Breast epithelium (tissue), 4 donors: ENCODE measurements at regions not wholly inside any gene's neighbourhood (a gene's known extent, or its start where the extent isn't known, plus 50 kb on each side); places are given as distances from the start of the nearest gene placed in this dataset.

Experiments
- DNase-seq, 2 donors: peaks; one replicate each; pipeline ENCODE4 v3.0.0-alpha.2; 2019; ENCODE audit warnings: low spot score in 2 of 2
- H3K27ac ChIP-seq, 2 donors: fragments of 200-600 bp; sonication (generic) in 1 of 2; one replicate each; pipeline ENCODE4 v1.5.1; 2016 to 2019; ENCODE audit warnings: mild to moderate bottlenecking in 1 of 2
- H3K27me3 ChIP-seq, 2 donors: fragments of 200-600 bp; sonication (generic) in 1 of 2; one replicate each; pipeline versions ENCODE4 v1.5.1 to v1.6.0; 2017 to 2019; ENCODE audit warnings: control low read depth in 1 of 2, mild to moderate bottlenecking in 1 of 2
- H3K36me3 ChIP-seq: fragments of 200-600 bp; one replicate; pipeline ENCODE4 v1.5.1; 2019
- H3K4me1 ChIP-seq, 2 donors: fragments of 200-600 bp; sonication (generic); one replicate each; pipeline ENCODE4 v1.5.1; 2016 to 2019; ENCODE audit warnings: control low read depth in 1 of 2
- H3K4me3 ChIP-seq, 3 donors: fragments of 200-600 bp; sonication (generic); 1 replicate in 2 of 3; 2 replicates in 1 of 3; pipeline ENCODE4 v1.5.1; 2016 to 2019; ENCODE audit warnings: mild to moderate bottlenecking in 3 of 3, moderate library complexity in 2 of 3
- H3K9me3 ChIP-seq, 2 donors: fragments of 200-600 bp; sonication (generic) in 1 of 2; one replicate each; pipeline ENCODE4 v1.5.1; 2016 to 2019; ENCODE audit warnings: control low read depth in 1 of 2
- CTCF ChIP-seq, 3 donors: fragments of 450-650 bp; IDR thresholded peaks; one replicate each; pipeline ENCODE4 v1.5.1; 2016 to 2017; ENCODE audit warnings: antibody characterized with exemption in 3 of 3, mild to moderate bottlenecking in 3 of 3, moderate library complexity in 3 of 3
- POLR2A ChIP-seq: fragments of 450-650 bp; IDR thresholded peaks from one replicate; pipeline ENCODE4 v1.6.1; 2016; ENCODE audit warnings: antibody characterized with exemption, mild to moderate bottlenecking, moderate library complexity
- POLR2AphosphoS5 ChIP-seq, 3 donors: sonication (generic); formaldehyde crosslinking; IDR thresholded peaks; one replicate each; pipeline ENCODE4 v1.6.1; 2017; ENCODE audit warnings: antibody characterized with exemption in 3 of 3
- intact Hi-C: fragments of 100-400 bp; cut with DNase I; formaldehyde crosslinking; loops from one replicate; pipeline ENCODE4 v1.15.1; 2023; ENCODE audit warnings: low total_unique reads

DNA sequence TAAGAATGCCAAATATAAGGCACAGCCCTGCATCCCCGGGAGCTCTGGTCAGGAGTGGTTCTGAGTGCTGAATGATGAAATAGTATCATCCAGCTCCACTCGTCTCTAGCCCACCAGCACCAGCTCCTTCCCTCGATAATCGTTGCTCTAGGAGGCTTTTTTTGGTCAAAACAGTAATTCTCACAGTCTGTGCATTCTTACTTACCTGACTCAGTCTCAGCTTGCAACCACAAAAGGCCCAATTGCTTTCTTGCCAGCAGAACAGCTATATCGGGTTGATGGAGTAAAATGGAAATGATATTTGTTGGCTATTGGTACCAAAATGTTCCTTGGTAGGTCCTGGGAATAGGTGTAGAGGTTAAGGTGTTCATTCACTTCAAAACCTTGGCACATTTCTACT lies 94.8 kb downstream of the BMP4 start:
- no peak overlapping the region for H3K4me3 ChIP-seq
- H3K9me3 ChIP-seq, result no peaks in the 10 kb centered on the region
- H3K36me3 ChIP-seq, result no peaks in the 10 kb centered on the region
- intact Hi-C loops, result no loop called here
- H3K27me3 ChIP-seq, result no peaks in the 10 kb centered on the region
- no peaks in the 10 kb centered on the region for H3K4me1 ChIP-seq
- no peak for TF ChIP-seq CTCF (IDR thresholded peaks at IDR 0.05)
- no peak for TF ChIP-seq POLR2A
- no peak for TF ChIP-seq POLR2AphosphoS5 (IDR thresholded peaks at IDR 0.05)
- no peak for DNase-seq
- no peak overlapping the region for H3K27ac ChIP-seq

DNA sequence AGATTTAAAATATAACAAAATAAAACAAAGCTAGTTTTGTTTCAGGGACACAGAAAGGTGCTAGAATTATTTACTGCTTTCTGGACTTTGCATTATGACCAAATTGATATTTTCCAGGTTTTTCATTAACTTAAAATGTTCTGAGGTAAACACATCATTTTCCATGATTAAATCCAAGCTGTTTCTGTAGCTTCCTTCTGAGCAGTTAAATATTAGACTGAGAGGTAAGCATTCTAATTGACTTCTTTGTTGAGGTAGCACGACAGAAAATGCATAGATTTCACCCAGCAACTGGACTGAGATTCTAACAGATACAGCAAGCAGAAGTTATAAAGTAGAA lies 98.3 kb downstream of the BMP4 start:
- Histone ChIP-seq H3K4me3 (no peak overlapping the region), H3K36me3 (no peaks in the 10 kb centered on the region), H3K27me3 (no peaks in the 10 kb centered on the region), H3K9me3 (no peaks in the 10 kb centered on the region), H3K4me1 (no peaks in the 10 kb centered on the region), H3K27ac (no peak overlapping the region)
- no peak for DNase-seq
- intact Hi-C loops, result no loop called here
- no peak for TF ChIP-seq POLR2AphosphoS5 (IDR thresholded peaks at IDR 0.05)
- TF ChIP-seq POLR2A, result no peak
- TF ChIP-seq CTCF (IDR thresholded peaks at IDR 0.05), result no peak

DNA sequence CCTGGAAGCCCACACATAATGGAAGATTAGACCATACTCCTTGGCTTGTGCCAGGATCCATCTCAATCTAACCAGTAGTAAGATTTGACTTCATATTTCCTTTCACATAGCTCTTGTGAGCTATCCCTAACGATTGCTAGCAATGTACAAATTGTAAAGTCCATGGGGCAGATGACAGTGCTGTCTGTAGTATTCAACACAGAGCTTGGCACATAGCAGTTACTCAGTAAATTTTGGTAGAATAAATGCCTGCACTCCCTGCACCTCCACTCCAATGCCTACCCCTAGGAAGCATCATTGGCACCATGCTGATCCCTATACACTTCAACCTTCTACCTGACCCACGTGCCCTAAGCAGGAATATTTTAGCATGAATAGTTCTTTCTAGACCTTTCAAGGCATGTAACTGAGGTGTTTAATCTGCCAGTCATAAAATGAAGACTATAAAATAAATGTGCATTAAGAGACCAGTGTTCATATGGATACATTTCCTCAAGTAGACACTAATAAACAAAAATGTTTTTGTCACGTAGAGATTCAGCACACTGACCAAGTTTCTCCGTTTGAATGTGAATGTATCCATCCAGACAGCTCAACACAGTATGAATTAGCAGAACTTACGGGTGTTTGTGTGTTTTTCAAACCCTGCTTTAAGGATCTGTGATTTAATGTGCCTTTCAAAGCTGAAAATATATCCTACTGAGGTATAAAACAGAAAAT lies 98.8 kb downstream of the BMP4 start:
- no peaks in the 10 kb centered on the region for H3K27me3 ChIP-seq
- no peak overlapping the region for H3K4me3 ChIP-seq
- no peaks in the 10 kb centered on the region for H3K9me3 ChIP-seq
- no peak for TF ChIP-seq POLR2A
- no peak for TF ChIP-seq POLR2AphosphoS5 (IDR thresholded peaks at IDR 0.05)
- TF ChIP-seq CTCF (IDR thresholded peaks at IDR 0.05), result no peak
- intact Hi-C loops, result no loop called here
- no peaks in the 10 kb centered on the region for H3K4me1 ChIP-seq
- no peak overlapping the region for H3K27ac ChIP-seq
- no peak for DNase-seq
- no peaks in the 10 kb centered on the region for H3K36me3 ChIP-seq

DNA sequence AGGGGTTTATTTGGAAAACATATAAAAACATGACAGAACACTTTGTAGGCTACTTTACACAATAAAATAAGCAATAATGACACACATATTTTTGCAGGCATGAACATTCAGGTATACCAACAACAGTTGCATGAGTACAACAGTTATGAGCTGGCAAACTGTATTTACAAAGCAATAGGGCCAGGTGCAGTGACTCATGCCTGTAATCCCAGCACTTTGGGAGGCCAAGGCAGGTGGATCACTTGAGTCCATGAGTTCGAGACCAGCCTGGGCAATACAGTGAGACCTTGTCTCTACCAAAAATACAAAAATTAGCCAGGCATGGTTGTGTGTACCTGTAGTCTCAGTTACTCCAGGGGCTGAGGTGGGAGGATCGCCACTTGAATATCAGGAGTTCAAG lies 101.1 kb downstream of the BMP4 start:
- H3K27ac ChIP-seq, result no peak overlapping the region
- H3K4me1 ChIP-seq, result no peaks in the 10 kb centered on the region
- TF ChIP-seq CTCF (IDR thresholded peaks at IDR 0.05), result no peak
- no peak for TF ChIP-seq POLR2A
- no peak for TF ChIP-seq POLR2AphosphoS5 (IDR thresholded peaks at IDR 0.05)
- H3K9me3 ChIP-seq, result no peaks in the 10 kb centered on the region
- no peak overlapping the region for H3K4me3 ChIP-seq
- intact Hi-C loops, result no loop called here
- no peaks in the 10 kb centered on the region for H3K27me3 ChIP-seq
- H3K36me3 ChIP-seq, result no peaks in the 10 kb centered on the region
- no peak for DNase-seq

GRCh38 chr14:53855127-53855526 lies 101.5 kb downstream of the BMP4 start:
- TF ChIP-seq POLR2A, result no peak
- no peak for TF ChIP-seq CTCF (IDR thresholded peaks at IDR 0.05)
- TF ChIP-seq POLR2AphosphoS5 (IDR thresholded peaks at IDR 0.05), result no peak

More at GRCh38 chr14:53855127-53855526, 101.5 kb downstream of the BMP4 start:
- Histone ChIP-seq H3K9me3 (no peaks in the 10 kb centered on the region), H3K27ac (no peak overlapping the region), H3K36me3 (no peaks in the 10 kb centered on the region), H3K4me3 (no peak overlapping the region), H3K27me3 (no peaks in the 10 kb centered on the region), H3K4me1 (no peaks in the 10 kb centered on the region)
- no peak for DNase-seq
- intact Hi-C loops, result no loop called here
